Fibroblast of peridontal ligament (primary cell): ENCODE measurements at regions not wholly inside any gene's neighbourhood (a gene's known extent, or its start where the extent isn't known, plus 50 kb on each side); places are given as distances from the start of the nearest gene placed in this dataset.
A peak's percentile ranks its signal among the peaks of the same experiment; 100 is the strongest.

Experiments
- DNase-seq: peaks from one replicate; pipeline ENCODE4 v3.0.0-alpha.2; 2010; ENCODE audit errors: extremely low read depth

- DNase-seq, result no peak
Measured at GRCh38 chr12:69095765-69096477, 143.4 kb upstream of the CPSF6 start.

- peak; percentile 14 for DNase-seq
Measured at GRCh38 chr12:69096669-69097335, 142.6 kb upstream of the CPSF6 start.

GRCh38 chr12:69097619-69098368 is 141.6 kb upstream of the CPSF6 start:
- DNase-seq, result peak; percentile 53

GRCh38 chr12:69099201-69099837 is 140.1 kb upstream of the CPSF6 start:
- DNase-seq, result no peak

GRCh38 chr12:69101505-69101904 is 137.9 kb upstream of the CPSF6 start:
- DNase-seq, result peak; percentile 10

- no peak for DNase-seq
Measured at GRCh38 chr12:69102856-69103255, 136.5 kb upstream of the CPSF6 start.

GRCh38 chr12:69105101-69105962 is 134.0 kb upstream of the CPSF6 start:
- no peak for DNase-seq

- DNase-seq, result no peak
Measured at GRCh38 chr12:69106482-69107118, 132.8 kb upstream of the CPSF6 start.

- no peak for DNase-seq
Measured at GRCh38 chr12:69107541-69107940, 131.8 kb upstream of the CPSF6 start.

GRCh38 chr12:69108037-69108436 is 131.3 kb upstream of the CPSF6 start:
- DNase-seq, result no peak

GRCh38 chr12:69112616-69113015 is 126.8 kb upstream of the CPSF6 start:
- no peak for DNase-seq

GRCh38 chr12:69115099-69115498 is 124.3 kb upstream of the CPSF6 start:
- DNase-seq, result no peak

GRCh38 chr12:69115951-69116350 is 123.4 kb upstream of the CPSF6 start:
- DNase-seq, result no peak

- DNase-seq, result no peak
Measured at GRCh38 chr12:69117566-69118266, 121.7 kb upstream of the CPSF6 start.

- DNase-seq, result no peak
Measured at GRCh38 chr12:69118516-69118915, 120.9 kb upstream of the CPSF6 start.

- DNase-seq, result no peak
Measured at GRCh38 chr12:69119770-69120169, 119.6 kb upstream of the CPSF6 start.

- no peak for DNase-seq
Measured at GRCh38 chr12:69120354-69120753, 119.0 kb upstream of the CPSF6 start.

- DNase-seq, result no peak
Measured at GRCh38 chr12:69123311-69123710, 116.1 kb upstream of the CPSF6 start.

GRCh38 chr12:69123919-69124638 is 115.3 kb upstream of the CPSF6 start:
- DNase-seq, result no peak

- DNase-seq, result no peak
Measured at GRCh38 chr12:69129017-69129416, 110.4 kb upstream of the CPSF6 start.
